ENCODE measurements at regions not wholly inside any gene's neighbourhood (a gene's known extent, or its start where the extent isn't known, plus 50 kb on each side); places are given as distances from the start of the nearest gene placed in this dataset.

DNA sequence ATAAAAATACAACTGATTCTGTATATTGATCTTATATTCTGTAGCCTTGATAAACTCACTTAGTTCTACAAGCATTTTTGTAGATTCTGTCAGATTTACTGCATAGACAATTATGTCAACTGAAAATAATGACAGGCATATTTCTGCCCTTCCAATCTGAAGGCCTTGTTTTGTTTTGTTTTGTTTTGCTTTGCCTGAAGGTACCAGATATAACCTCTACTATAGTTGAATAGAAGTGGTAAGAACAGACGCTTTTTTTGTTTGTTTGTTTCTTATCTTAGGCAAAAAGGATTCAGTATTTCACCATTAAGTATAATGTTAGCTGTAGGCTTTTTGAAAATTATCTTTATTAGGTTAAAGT, 64.6 kb upstream of the RSPO3 start:
- TF ChIP-seq POLR2A (IDR thresholded peaks at IDR 0.05) = no peak
- TF ChIP-seq, protein P1, sequence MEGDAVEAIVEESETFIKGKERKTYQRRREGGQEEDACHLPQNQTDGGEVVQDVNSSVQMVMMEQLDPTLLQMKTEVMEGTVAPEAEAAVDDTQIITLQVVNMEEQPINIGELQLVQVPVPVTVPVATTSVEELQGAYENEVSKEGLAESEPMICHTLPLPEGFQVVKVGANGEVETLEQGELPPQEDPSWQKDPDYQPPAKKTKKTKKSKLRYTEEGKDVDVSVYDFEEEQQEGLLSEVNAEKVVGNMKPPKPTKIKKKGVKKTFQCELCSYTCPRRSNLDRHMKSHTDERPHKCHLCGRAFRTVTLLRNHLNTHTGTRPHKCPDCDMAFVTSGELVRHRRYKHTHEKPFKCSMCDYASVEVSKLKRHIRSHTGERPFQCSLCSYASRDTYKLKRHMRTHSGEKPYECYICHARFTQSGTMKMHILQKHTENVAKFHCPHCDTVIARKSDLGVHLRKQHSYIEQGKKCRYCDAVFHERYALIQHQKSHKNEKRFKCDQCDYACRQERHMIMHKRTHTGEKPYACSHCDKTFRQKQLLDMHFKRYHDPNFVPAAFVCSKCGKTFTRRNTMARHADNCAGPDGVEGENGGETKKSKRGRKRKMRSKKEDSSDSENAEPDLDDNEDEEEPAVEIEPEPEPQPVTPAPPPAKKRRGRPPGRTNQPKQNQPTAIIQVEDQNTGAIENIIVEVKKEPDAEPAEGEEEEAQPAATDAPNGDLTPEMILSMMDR (IDR thresholded peaks at IDR 0.05) = no peak
